Brain microvascular endothelial cell (primary cell): ENCODE measurements at regions not wholly inside any gene's neighbourhood (a gene's known extent, or its start where the extent isn't known, plus 50 kb on each side); places are given as distances from the start of the nearest gene placed in this dataset.

Source experiments
- DNase-seq: peaks from one replicate; pipeline ENCODE4 v3.0.0-alpha.2; 2020
- H3K27ac ChIP-seq: fragments of 250-450 bp; sonication (Bioruptor Pico); 2 replicates; pipeline ENCODE4 v1.5.1; 2020; ENCODE audit warnings: mild to moderate bottlenecking, moderate library complexity
- H3K27me3 ChIP-seq: fragments of 250-450 bp; sonication (Bioruptor Pico); replicated peaks from 2 replicates; pipeline ENCODE4 v1.5.1; 2020; ENCODE audit warnings: mild to moderate bottlenecking
- H3K36me3 ChIP-seq: fragments of 250-450 bp; sonication (Bioruptor Pico); replicated peaks from 2 replicates; pipeline ENCODE4 v1.5.1; 2020; ENCODE audit warnings: mild to moderate bottlenecking
- H3K4me3 ChIP-seq: 2 replicates; pipeline ENCODE4 v1.5.1; 2011; ENCODE audit warnings: low read depth, mild to moderate bottlenecking, control low read depth, low read length, moderate library complexity
- CTCF ChIP-seq: IDR thresholded peaks from 2 replicates; pipeline ENCODE4 v1.5.1; 2011; ENCODE audit warnings: low read depth, mild to moderate bottlenecking, moderate library complexity, low read length, control low read depth, inconsistent platforms; ENCODE audit errors: missing control alignments
- in situ Hi-C: cut with HindIII; loops from 2 replicates; pipeline ENCODE4 v1.10.0; 2017; ENCODE audit warnings: low sequenced_read_pairs, low pct_ligation_motif_present

- Histone ChIP-seq H3K27ac (no peak overlapping the region), H3K4me3 (no peak overlapping the region), H3K27me3 (no peaks in the 10 kb centered on the region), H3K36me3 (no peaks in the 10 kb centered on the region)
- peak; percentile 28 for TF ChIP-seq CTCF
- DNase-seq = peak; percentile 57
- in situ Hi-C loops = no loop called here
These were observed 456.1 kb downstream of the LPIN1 start for GRCh38 chr2:12202313-12203075.

GRCh38 chr2:12203528-12203927 is 457.1 kb downstream of the LPIN1 start:
- H3K27me3 ChIP-seq = no peaks in the 10 kb centered on the region
- in situ Hi-C loops = no loop called here
- H3K27ac ChIP-seq = no peak overlapping the region
- TF ChIP-seq CTCF = no peak
- H3K36me3 ChIP-seq = no peaks in the 10 kb centered on the region
- no peak overlapping the region for H3K4me3 ChIP-seq
- no peak for DNase-seq

GRCh38 chr2:12205086-12205485 is 458.7 kb downstream of the LPIN1 start:
- Histone ChIP-seq H3K27me3 (no peaks in the 10 kb centered on the region), H3K27ac (no peak overlapping the region), H3K4me3 (no peak overlapping the region), H3K36me3 (no peaks in the 10 kb centered on the region)
- in situ Hi-C loops = no loop called here
- DNase-seq = no peak
- no peak for TF ChIP-seq CTCF

- H3K27me3 ChIP-seq = no peaks in the 10 kb centered on the region
- no peak overlapping the region for H3K4me3 ChIP-seq
- H3K27ac ChIP-seq = no peak overlapping the region
- DNase-seq = no peak
- H3K36me3 ChIP-seq = no peaks in the 10 kb centered on the region
- in situ Hi-C loops = no loop called here
- no peak for TF ChIP-seq CTCF
These were observed 461.1 kb downstream of the LPIN1 start for GRCh38 chr2:12207491-12207890.

GRCh38 chr2:12210016-12210933 is 463.8 kb downstream of the LPIN1 start:
- H3K27ac ChIP-seq = no peak overlapping the region
- H3K27me3 ChIP-seq = no peaks in the 10 kb centered on the region
- no peak for TF ChIP-seq CTCF
- DNase-seq = no peak
- no peaks in the 10 kb centered on the region for H3K36me3 ChIP-seq
- H3K4me3 ChIP-seq = no peak overlapping the region
- in situ Hi-C loops = no loop called here
